RWPE1 (cell line): ENCODE measurements at regions not wholly inside any gene's neighbourhood (a gene's known extent, or its start where the extent isn't known, plus 50 kb on each side); places are given as distances from the start of the nearest gene placed in this dataset.

Experiments
- CTCF ChIA-PET: fragments of 350-600 bp; sonication (Branson Sonifier 250); formaldehyde crosslinking; extraction: SDS; loops from one replicate; lab custom pipeline; 2021; lab: Yijun Ruan, JAX
- POLR2A ChIA-PET: fragments of 400-600 bp; formaldehyde crosslinking; extraction: SDS; loops from one replicate; lab custom pipeline; 2020; ENCODE audit warnings: antibody characterized with exemption; ENCODE audit not compliant: low non-redundant PET; lab: Yijun Ruan, JAX
- DNase-seq: peaks from one replicate; pipeline ENCODE4 v3.0.0; 2012; ENCODE audit warnings: low spot score
- H3K27ac ChIP-seq: fragments of 450-650 bp; 2 replicates; pipeline ENCODE4 v1.5.1; 2017
- CTCF ChIP-seq: fragments of 450-650 bp; conservative IDR thresholded peaks from 2 replicates; pipeline ENCODE4 v1.5.1; 2017; ENCODE audit warnings: low read depth, mild to moderate bottlenecking

DNA sequence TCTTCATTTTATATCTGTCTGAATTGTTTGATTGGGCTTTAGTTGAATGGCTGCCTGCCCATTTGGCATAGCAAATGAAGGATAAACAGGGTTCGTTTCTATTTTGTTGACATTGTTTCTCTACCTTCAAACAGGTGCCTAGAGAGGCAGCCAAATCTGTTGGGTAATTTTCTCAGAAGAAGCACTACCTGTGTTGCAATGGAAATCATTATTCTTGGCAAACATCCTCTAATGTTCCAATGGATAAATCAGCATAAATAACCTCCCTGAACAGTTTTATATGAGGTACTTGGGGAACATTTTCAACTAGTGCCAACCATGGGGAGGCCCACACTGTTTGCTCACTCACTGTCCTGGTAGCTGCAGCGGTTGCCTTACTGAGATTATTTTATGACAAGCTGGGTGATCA is 64.4 kb upstream of the PLPP4 start:
- ChIA-PET POLR2A (interaction anchor here (0.7 kb wide), 1 partner anchor 231 kb away, joined by 3 read pairs; no protein-coding TSS in a partner anchor), CTCF (no interaction called here)
- no peak for DNase-seq
- no peak overlapping the region for H3K27ac ChIP-seq
- TF ChIP-seq CTCF, result no peak

GRCh38 chr10:120394446-120394845 is 62.6 kb upstream of the PLPP4 start:
- DNase-seq, result no peak

GRCh38 chr10:120396228-120396627 is 60.8 kb upstream of the PLPP4 start:
- POLR2A ChIA-PET, result no interaction called here
- H3K27ac ChIP-seq, result no peak overlapping the region
- no peak for TF ChIP-seq CTCF
- CTCF ChIA-PET, result interaction anchor here (0.6 kb wide), 1 partner anchor 436 kb away, joined by 3 read pairs; no protein-coding TSS in a partner anchor
- no peak for DNase-seq

More at GRCh38 chr10:120394446-120394845, 62.6 kb upstream of the PLPP4 start:
- POLR2A ChIA-PET, result no interaction called here
- H3K27ac ChIP-seq, result no peak overlapping the region
- TF ChIP-seq CTCF, result no peak
- CTCF ChIA-PET, result no interaction called here

DNA sequence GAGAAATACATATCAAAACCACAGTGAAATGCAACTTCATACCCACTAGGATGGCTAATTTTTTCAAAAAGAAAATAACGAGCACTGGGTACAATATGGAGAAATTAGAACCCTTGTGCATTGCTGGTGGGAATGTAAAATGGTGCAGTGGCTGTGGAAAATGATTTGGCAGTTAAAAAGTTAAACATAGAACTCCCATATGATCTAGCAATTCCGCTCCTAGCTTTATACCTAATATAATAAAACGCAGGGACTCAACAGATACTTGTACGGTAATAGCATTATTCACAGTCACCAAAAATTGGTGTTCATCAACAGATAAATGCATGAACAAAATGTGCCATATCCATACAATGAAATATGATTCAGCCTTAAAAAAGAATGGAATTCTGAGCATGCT is 58.8 kb upstream of the PLPP4 start:
- H3K27ac ChIP-seq, result no peak overlapping the region
- TF ChIP-seq CTCF, result no peak
- CTCF ChIA-PET, result no interaction called here
- no peak for DNase-seq
- POLR2A ChIA-PET, result no interaction called here

GRCh38 chr10:120400601-120401000 is 56.4 kb upstream of the PLPP4 start:
- no peak for TF ChIP-seq CTCF
- CTCF ChIA-PET, result interaction anchor here (0.6 kb wide), 1 partner anchor 30 kb away, joined by 3 read pairs; no protein-coding TSS in a partner anchor
- no peak for DNase-seq
- H3K27ac ChIP-seq, result no peak overlapping the region
- POLR2A ChIA-PET, result no interaction called here

GRCh38 chr10:120402147-120402766 is 54.8 kb upstream of the PLPP4 start:
- no peak for DNase-seq
- no peak for TF ChIP-seq CTCF
- CTCF ChIA-PET, result no interaction called here
- no peak overlapping the region for H3K27ac ChIP-seq
- POLR2A ChIA-PET, result no interaction called here
